ENCODE measurements at regions not wholly inside any gene's neighbourhood (a gene's known extent, or its start where the extent isn't known, plus 50 kb on each side); places are given as distances from the start of the nearest gene placed in this dataset.

GRCh38 chr12:83691730-83692129 is 1005.0 kb downstream of the TMTC2 start:
- no peak for FAIRE-seq
- DNase-seq (ENCODE audit: extremely low spot score, insufficient read length, low read depth) = no peak

- DNase-seq (ENCODE audit: extremely low spot score, insufficient read length, low read depth) (no peak), FAIRE-seq (no peak)
Measured at GRCh38 chr12:83690465-83690864, 1003.8 kb downstream of the TMTC2 start.

- FAIRE-seq (no peak), DNase-seq (ENCODE audit: extremely low spot score, insufficient read length, low read depth) (no peak)
Measured at GRCh38 chr12:83689333-83689732, 1002.6 kb downstream of the TMTC2 start.

- DNase-seq (ENCODE audit: extremely low spot score, insufficient read length, low read depth) (no peak), FAIRE-seq (no peak)
Measured at GRCh38 chr12:83676781-83677295, 990.1 kb downstream of the TMTC2 start.

- DNase-seq (ENCODE audit: extremely low spot score, insufficient read length, low read depth) (no peak), FAIRE-seq (no peak)
Measured at GRCh38 chr12:83666690-83667089, 980.0 kb downstream of the TMTC2 start.

- DNase-seq (ENCODE audit: extremely low spot score, insufficient read length, low read depth) (no peak), FAIRE-seq (no peak)
Measured at GRCh38 chr12:83665634-83666218, 979.0 kb downstream of the TMTC2 start.

GRCh38 chr12:83664650-83665049 is 977.9 kb downstream of the TMTC2 start:
- no peak for DNase-seq (ENCODE audit: extremely low spot score, insufficient read length, low read depth)
- FAIRE-seq = no peak

- FAIRE-seq (no peak), DNase-seq (ENCODE audit: extremely low spot score, insufficient read length, low read depth) (no peak)
Measured at GRCh38 chr12:83660727-83661358, 974.1 kb downstream of the TMTC2 start.

GRCh38 chr12:83659321-83659720 is 972.6 kb downstream of the TMTC2 start:
- no peak for DNase-seq (ENCODE audit: extremely low spot score, insufficient read length, low read depth)

GRCh38 chr12:83656004-83656403 is 969.3 kb downstream of the TMTC2 start:
- DNase-seq (ENCODE audit: extremely low spot score, insufficient read length, low read depth) (no peak), FAIRE-seq (no peak)

More at GRCh38 chr12:83659321-83659720, 972.6 kb downstream of the TMTC2 start:
- no peak for FAIRE-seq

GRCh38 chr12:83642205-83642604 is 955.5 kb downstream of the TMTC2 start:
- no peak for DNase-seq (ENCODE audit: extremely low spot score, insufficient read length, low read depth)
- no peak for FAIRE-seq

- FAIRE-seq = no peak
Measured at GRCh38 chr12:83641789-83642188, 955.1 kb downstream of the TMTC2 start.

GRCh38 chr12:83634726-83635267 is 948.1 kb downstream of the TMTC2 start:
- FAIRE-seq (no peak), DNase-seq (ENCODE audit: extremely low spot score, insufficient read length, low read depth) (no peak)

More at GRCh38 chr12:83641789-83642188, 955.1 kb downstream of the TMTC2 start:
- DNase-seq (ENCODE audit: extremely low spot score, insufficient read length, low read depth) = no peak

GRCh38 chr12:83630526-83630925 is 943.8 kb downstream of the TMTC2 start:
- DNase-seq (ENCODE audit: extremely low spot score, insufficient read length, low read depth) = no peak
- FAIRE-seq = no peak

- no peak for FAIRE-seq
Measured at GRCh38 chr12:83629931-83630330, 943.2 kb downstream of the TMTC2 start.

GRCh38 chr12:83622205-83622604 is 935.5 kb downstream of the TMTC2 start:
- no peak for FAIRE-seq
- DNase-seq (ENCODE audit: extremely low spot score, insufficient read length, low read depth) = no peak

More at GRCh38 chr12:83629931-83630330, 943.2 kb downstream of the TMTC2 start:
- DNase-seq (ENCODE audit: extremely low spot score, insufficient read length, low read depth) = no peak

- FAIRE-seq = no peak
- DNase-seq (ENCODE audit: extremely low spot score, insufficient read length, low read depth) = no peak
Measured at GRCh38 chr12:83619973-83620372, 933.3 kb downstream of the TMTC2 start.

- FAIRE-seq (no peak), DNase-seq (ENCODE audit: extremely low spot score, insufficient read length, low read depth) (no peak)
Measured at GRCh38 chr12:83615152-83615551, 928.4 kb downstream of the TMTC2 start.

- DNase-seq (ENCODE audit: extremely low spot score, insufficient read length, low read depth) (no peak), FAIRE-seq (no peak)
Measured at GRCh38 chr12:83613586-83614110, 926.9 kb downstream of the TMTC2 start.

- DNase-seq (ENCODE audit: extremely low spot score, insufficient read length, low read depth) (no peak), FAIRE-seq (no peak)
Measured at GRCh38 chr12:83603106-83603505, 916.4 kb downstream of the TMTC2 start.

- DNase-seq (ENCODE audit: extremely low spot score, insufficient read length, low read depth) (no peak), FAIRE-seq (no peak)
Measured at GRCh38 chr12:83575326-83575725, 888.6 kb downstream of the TMTC2 start.

All from GM18507 (cell line).